ENCODE measurements at regions not wholly inside any gene's neighbourhood (a gene's known extent, or its start where the extent isn't known, plus 50 kb on each side); places are given as distances from the start of the nearest gene placed in this dataset.

- Histone ChIP-seq H3K4me1 (ENCODE audit: insufficient read depth) (no peaks in the 10 kb centered on the region), H3K4me3 (no peak overlapping the region), H3K79me2 (no peaks in the 10 kb centered on the region), H3K9me3 (ENCODE audit: low read depth) (no peaks in the 10 kb centered on the region), H4K20me1 (ENCODE audit: insufficient read depth, poor library complexity, severe bottlenecking) (no peaks in the 10 kb centered on the region), H2AFZ (no peak overlapping the region), H3K27ac (no peak overlapping the region), H3K9me2 (replicated peaks; ENCODE audit: insufficient read depth) (no peaks in the 10 kb centered on the region), H3K4me2 (no peak overlapping the region), H3K36me3 (replicated peaks; ENCODE audit: insufficient read depth, low read depth) (no peaks in the 10 kb centered on the region), H3K27me3 (peaks cover 4% of the 10 kb centered on the region)
- no peak for DNase-seq (ENCODE audit: low spot score)
- TF ChIP-seq CTCF (IDR thresholded peaks at IDR 0.05; ENCODE audit: poor library complexity) (no peak), EZH2phosphoT487 (IDR thresholded peaks at IDR 0.05; ENCODE audit: low read depth, severe bottlenecking, unreplicated experiment) (no peak), EZH2 (IDR thresholded peaks at IDR 0.05; ENCODE audit: borderline replicate concordance) (no peak)
- WGBS (ENCODE audit: low lambda C conversion rate, missing lambda C conversion rate): 39% methylated on average over 2 of the region's 2 CpGs
Observed at GRCh38 chr2:235211056-235211455, 259.2 kb downstream of the SH3BP4 start.

DNA sequence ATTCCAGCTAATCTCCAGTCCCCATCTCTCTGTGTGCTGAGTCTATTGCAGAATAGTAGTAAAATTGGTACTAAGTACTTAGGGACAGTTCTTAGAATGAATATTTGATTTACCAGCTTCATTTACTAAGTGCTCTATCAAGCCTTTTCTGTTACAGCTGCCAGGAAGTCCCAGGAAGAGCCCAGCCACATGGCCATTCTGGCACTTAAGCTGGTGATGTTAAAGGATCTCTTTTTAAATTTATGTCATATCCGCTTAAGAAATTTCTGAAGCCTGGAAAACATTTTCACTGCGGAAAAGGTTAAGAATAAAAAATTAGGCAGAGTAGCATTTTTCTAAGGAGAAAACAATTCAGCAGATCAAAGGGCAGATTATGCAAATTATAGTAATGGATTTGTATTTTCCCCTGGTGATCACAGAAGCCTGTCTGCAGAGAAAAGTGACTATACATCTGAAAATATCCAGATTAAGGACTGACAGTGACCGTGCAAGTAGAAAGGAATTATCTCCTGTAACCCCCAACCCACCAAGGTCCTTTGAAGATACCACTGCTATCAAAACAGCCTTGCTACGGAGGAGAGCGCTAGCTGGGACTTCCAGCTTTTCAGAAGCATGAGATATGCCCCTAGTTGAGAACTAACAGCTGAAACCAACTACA, 260.8 kb downstream of the SH3BP4 start:
- no peak overlapping the region for H3K27ac ChIP-seq
- no peaks in the 10 kb centered on the region for H3K4me1 ChIP-seq (ENCODE audit: insufficient read depth)
- H3K9me2 ChIP-seq (replicated peaks; ENCODE audit: insufficient read depth): no peaks in the 10 kb centered on the region
- no peak for DNase-seq (ENCODE audit: low spot score)
- H4K20me1 ChIP-seq (ENCODE audit: insufficient read depth, poor library complexity, severe bottlenecking): no peaks in the 10 kb centered on the region
- H3K36me3 ChIP-seq (replicated peaks; ENCODE audit: insufficient read depth, low read depth): no peaks in the 10 kb centered on the region
- H3K4me2 ChIP-seq: no peak overlapping the region
- H3K4me3 ChIP-seq: no peak overlapping the region
- no peak for TF ChIP-seq CTCF (IDR thresholded peaks at IDR 0.05; ENCODE audit: poor library complexity)
- no peak for TF ChIP-seq EZH2 (IDR thresholded peaks at IDR 0.05; ENCODE audit: borderline replicate concordance)
- TF ChIP-seq EZH2phosphoT487 (IDR thresholded peaks at IDR 0.05; ENCODE audit: low read depth, severe bottlenecking, unreplicated experiment): no peak
- 51% methylated on average over 5 of the region's 5 CpGs for WGBS (ENCODE audit: low lambda C conversion rate, missing lambda C conversion rate)
- H2AFZ ChIP-seq: no peak overlapping the region
- H3K9me3 ChIP-seq (ENCODE audit: low read depth): no peaks in the 10 kb centered on the region
- no peaks in the 10 kb centered on the region for H3K27me3 ChIP-seq
- H3K79me2 ChIP-seq: no peaks in the 10 kb centered on the region

- Histone ChIP-seq H3K79me2 (no peaks in the 10 kb centered on the region), H3K9me2 (replicated peaks; ENCODE audit: insufficient read depth) (no peaks in the 10 kb centered on the region), H2AFZ (no peak overlapping the region), H4K20me1 (ENCODE audit: insufficient read depth, poor library complexity, severe bottlenecking) (no peaks in the 10 kb centered on the region), H3K27me3 (no peaks in the 10 kb centered on the region), H3K9me3 (ENCODE audit: low read depth) (no peaks in the 10 kb centered on the region), H3K4me1 (ENCODE audit: insufficient read depth) (no peaks in the 10 kb centered on the region), H3K4me2 (no peak overlapping the region), H3K36me3 (replicated peaks; ENCODE audit: insufficient read depth, low read depth) (no peaks in the 10 kb centered on the region), H3K4me3 (no peak overlapping the region), H3K27ac (no peak overlapping the region)
- DNase-seq (ENCODE audit: low spot score): no peak
- TF ChIP-seq EZH2phosphoT487 (IDR thresholded peaks at IDR 0.05; ENCODE audit: low read depth, severe bottlenecking, unreplicated experiment) (no peak), CTCF (IDR thresholded peaks at IDR 0.05; ENCODE audit: poor library complexity) (no peak), EZH2 (IDR thresholded peaks at IDR 0.05; ENCODE audit: borderline replicate concordance) (no peak)
- WGBS (ENCODE audit: low lambda C conversion rate, missing lambda C conversion rate): 84% methylated on average over 5 of the region's 5 CpGs
Observed at GRCh38 chr2:235215248-235215647, 263.4 kb downstream of the SH3BP4 start.

Data from hepatocyte (in vitro differentiated cells).